ENCODE measurements at regions not wholly inside any gene's neighbourhood (a gene's known extent, or its start where the extent isn't known, plus 50 kb on each side); places are given as distances from the start of the nearest gene placed in this dataset.

DNA sequence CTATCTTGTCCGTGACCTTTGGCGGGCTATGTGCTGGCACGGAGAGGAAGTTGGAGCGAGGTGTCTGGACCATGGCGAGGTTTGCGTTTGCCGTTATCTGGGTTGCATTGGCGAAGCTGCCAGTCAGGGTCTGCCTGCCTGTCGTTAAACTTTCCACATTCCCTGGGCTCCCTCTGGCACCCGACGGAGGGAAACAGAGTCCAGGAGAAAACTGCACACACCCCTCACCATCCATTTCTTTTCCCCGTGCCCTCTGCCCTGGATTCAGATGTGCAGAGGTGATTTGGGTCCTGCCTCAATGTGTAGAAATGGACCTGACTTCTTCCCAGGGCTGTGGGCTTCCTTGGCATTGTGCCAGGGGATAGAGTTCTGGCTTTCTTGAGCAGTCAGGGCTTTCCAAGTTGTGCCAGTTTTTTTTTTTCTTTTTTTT is 142.4 kb downstream of the URI1 start (continued):
- TF ChIP-seq, protein P1, sequence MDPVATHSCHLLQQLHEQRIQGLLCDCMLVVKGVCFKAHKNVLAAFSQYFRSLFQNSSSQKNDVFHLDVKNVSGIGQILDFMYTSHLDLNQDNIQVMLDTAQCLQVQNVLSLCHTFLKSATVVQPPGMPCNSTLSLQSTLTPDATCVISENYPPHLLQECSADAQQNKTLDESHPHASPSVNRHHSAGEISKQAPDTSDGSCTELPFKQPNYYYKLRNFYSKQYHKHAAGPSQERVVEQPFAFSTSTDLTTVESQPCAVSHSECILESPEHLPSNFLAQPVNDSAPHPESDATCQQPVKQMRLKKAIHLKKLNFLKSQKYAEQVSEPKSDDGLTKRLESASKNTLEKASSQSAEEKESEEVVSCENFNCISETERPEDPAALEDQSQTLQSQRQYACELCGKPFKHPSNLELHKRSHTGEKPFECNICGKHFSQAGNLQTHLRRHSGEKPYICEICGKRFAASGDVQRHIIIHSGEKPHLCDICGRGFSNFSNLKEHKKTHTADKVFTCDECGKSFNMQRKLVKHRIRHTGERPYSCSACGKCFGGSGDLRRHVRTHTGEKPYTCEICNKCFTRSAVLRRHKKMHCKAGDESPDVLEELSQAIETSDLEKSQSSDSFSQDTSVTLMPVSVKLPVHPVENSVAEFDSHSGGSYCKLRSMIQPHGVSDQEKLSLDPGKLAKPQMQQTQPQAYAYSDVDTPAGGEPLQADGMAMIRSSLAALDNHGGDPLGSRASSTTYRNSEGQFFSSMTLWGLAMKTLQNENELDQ (tag by site-specific recombination; IDR thresholded peaks at IDR 0.05; ENCODE audit: low read depth), result no peak
- TF ChIP-seq ZNF792 (tag by site-specific recombination; IDR thresholded peaks at IDR 0.05), result 0 out of 2 replicates have a peak, but pooled peaks have one; percentile 26
- no peak for TF ChIP-seq ZBTB1 (tag by site-specific recombination; IDR thresholded peaks at IDR 0.05)
- TF ChIP-seq ZNF664 (tag by site-specific recombination; IDR thresholded peaks at IDR 0.05), result no peak
- TF ChIP-seq, protein P2, sequence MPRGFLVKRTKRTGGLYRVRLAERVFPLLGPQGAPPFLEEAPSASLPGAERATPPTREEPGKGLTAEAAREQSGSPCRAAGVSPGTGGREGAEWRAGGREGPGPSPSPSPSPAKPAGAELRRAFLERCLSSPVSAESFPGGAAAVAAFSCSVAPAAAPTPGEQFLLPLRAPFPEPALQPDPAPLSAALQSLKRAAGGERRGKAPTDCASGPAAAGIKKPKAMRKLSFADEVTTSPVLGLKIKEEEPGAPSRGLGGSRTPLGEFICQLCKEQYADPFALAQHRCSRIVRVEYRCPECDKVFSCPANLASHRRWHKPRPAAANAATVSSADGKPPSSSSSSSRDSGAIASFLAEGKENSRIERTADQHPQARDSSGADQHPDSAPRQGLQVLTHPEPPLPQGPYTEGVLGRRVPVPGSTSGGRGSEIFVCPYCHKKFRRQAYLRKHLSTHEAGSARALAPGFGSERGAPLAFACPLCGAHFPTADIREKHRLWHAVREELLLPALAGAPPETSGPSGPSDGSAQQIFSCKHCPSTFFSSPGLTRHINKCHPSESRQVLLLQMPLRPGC (tag by site-specific recombination; IDR thresholded peaks at IDR 0.05), result no peak
- 0 out of 2 replicates have a peak, but pooled peaks have one; percentile 36 for TF ChIP-seq ZNF677 (tag by site-specific recombination; IDR thresholded peaks at IDR 0.05)
- TF ChIP-seq SCRT1 (tag by site-specific recombination; IDR thresholded peaks at IDR 0.05; ENCODE audit: borderline replicate concordance), result no peak
- TF ChIP-seq, protein P3, sequence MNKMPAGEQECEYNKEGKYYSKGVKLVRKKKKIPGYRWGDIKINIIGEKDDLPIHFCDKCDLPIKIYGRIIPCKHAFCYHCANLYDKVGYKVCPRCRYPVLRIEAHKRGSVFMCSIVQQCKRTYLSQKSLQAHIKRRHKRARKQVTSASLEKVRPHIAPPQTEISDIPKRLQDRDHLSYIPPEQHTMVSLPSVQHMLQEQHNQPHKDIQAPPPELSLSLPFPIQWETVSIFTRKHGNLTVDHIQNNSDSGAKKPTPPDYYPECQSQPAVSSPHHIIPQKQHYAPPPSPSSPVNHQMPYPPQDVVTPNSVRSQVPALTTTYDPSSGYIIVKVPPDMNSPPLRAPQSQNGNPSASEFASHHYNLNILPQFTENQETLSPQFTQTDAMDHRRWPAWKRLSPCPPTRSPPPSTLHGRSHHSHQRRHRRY (tag by site-specific recombination; IDR thresholded peaks at IDR 0.05), result no peak
- TF ChIP-seq ZNF211 (tag by site-specific recombination; IDR thresholded peaks at IDR 0.05; ENCODE audit: low read depth), result no peak
- TF ChIP-seq, protein P4, sequence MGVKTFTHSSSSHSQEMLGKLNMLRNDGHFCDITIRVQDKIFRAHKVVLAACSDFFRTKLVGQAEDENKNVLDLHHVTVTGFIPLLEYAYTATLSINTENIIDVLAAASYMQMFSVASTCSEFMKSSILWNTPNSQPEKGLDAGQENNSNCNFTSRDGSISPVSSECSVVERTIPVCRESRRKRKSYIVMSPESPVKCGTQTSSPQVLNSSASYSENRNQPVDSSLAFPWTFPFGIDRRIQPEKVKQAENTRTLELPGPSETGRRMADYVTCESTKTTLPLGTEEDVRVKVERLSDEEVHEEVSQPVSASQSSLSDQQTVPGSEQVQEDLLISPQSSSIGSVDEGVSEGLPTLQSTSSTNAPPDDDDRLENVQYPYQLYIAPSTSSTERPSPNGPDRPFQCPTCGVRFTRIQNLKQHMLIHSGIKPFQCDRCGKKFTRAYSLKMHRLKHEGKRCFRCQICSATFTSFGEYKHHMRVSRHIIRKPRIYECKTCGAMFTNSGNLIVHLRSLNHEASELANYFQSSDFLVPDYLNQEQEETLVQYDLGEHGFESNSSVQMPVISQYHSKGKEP (tag by site-specific recombination; IDR thresholded peaks at IDR 0.05), result no peak
- no peak for TF ChIP-seq SP3 (tag by site-specific recombination; IDR thresholded peaks at IDR 0.05)
- TF ChIP-seq, protein P5, sequence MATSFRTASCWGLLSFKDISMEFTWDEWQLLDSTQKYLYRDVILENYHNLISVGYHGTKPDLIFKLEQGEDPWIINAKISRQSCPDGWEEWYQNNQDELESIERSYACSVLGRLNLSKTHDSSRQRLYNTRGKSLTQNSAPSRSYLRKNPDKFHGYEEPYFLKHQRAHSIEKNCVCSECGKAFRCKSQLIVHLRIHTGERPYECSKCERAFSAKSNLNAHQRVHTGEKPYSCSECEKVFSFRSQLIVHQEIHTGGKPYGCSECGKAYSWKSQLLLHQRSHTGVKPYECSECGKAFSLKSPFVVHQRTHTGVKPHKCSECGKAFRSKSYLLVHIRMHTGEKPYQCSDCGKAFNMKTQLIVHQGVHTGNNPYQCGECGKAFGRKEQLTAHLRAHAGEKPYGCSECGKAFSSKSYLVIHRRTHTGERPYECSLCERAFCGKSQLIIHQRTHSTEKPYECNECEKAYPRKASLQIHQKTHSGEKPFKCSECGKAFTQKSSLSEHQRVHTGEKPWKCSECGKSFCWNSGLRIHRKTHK (tag by site-specific recombination; IDR thresholded peaks at IDR 0.05), result no peak
- TF ChIP-seq SP2 (tag by site-specific recombination; IDR thresholded peaks at IDR 0.05), result no peak
- TF ChIP-seq, protein P6, sequence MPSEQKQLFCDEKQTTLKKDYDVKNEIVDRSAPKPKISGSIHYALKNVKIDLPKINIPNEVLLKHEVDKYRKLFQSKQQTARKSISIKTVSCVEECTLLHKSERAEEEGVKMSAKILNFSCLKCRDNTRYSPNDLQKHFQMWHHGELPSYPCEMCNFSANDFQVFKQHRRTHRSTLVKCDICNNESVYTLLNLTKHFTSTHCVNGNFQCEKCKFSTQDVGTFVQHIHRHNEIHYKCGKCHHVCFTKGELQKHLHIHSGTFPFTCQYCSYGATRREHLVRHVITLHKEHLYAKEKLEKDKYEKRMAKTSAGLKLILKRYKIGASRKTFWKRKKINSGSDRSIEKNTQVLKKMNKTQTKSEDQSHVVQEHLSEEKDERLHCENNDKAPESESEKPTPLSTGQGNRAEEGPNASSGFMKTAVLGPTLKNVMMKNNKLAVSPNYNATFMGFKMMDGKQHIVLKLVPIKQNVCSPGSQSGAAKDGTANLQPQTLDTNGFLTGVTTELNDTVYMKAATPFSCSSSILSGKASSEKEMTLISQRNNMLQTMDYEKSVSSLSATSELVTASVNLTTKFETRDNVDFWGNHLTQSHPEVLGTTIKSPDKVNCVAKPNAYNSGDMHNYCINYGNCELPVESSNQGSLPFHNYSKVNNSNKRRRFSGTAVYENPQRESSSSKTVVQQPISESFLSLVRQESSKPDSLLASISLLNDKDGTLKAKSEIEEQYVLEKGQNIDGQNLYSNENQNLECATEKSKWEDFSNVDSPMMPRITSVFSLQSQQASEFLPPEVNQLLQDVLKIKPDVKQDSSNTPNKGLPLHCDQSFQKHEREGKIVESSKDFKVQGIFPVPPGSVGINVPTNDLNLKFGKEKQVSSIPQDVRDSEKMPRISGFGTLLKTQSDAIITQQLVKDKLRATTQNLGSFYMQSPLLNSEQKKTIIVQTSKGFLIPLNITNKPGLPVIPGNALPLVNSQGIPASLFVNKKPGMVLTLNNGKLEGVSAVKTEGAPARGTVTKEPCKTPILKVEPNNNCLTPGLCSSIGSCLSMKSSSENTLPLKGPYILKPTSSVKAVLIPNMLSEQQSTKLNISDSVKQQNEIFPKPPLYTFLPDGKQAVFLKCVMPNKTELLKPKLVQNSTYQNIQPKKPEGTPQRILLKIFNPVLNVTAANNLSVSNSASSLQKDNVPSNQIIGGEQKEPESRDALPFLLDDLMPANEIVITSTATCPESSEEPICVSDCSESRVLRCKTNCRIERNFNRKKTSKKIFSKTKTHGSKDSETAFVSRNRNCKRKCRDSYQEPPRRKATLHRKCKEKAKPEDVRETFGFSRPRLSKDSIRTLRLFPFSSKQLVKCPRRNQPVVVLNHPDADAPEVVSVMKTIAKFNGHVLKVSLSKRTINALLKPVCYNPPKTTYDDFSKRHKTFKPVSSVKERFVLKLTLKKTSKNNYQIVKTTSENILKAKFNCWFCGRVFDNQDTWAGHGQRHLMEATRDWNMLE (tag by site-specific recombination; conservative IDR thresholded peaks at IDR 0.05; ENCODE audit: low read depth), result no peak
- no peak for TF ChIP-seq PRDM1 (tag by site-specific recombination; IDR thresholded peaks at IDR 0.05)
- TF ChIP-seq ZFP3 (tag by site-specific recombination; IDR thresholded peaks at IDR 0.05; ENCODE audit: low read depth), result no peak
- peak; percentile 11; the same call in 1 of the 2 replicates for TF ChIP-seq ZNF660 (tag by site-specific recombination; IDR thresholded peaks at IDR 0.05)
- TF ChIP-seq ZNF629 (tag by site-specific recombination; IDR thresholded peaks at IDR 0.05), result no peak
- no peak for TF ChIP-seq ZBTB7A (tag by site-specific recombination; IDR thresholded peaks at IDR 0.05; ENCODE audit: low read depth)
- TF ChIP-seq ZNF248 (tag by site-specific recombination; IDR thresholded peaks at IDR 0.05), result no peak
- TF ChIP-seq ZNF155 (tag by site-specific recombination; IDR thresholded peaks at IDR 0.05), result no peak
- no peak for TF ChIP-seq ZNF548 (tag by site-specific recombination; IDR thresholded peaks at IDR 0.05)
- peak; percentile 97 for TF ChIP-seq ZNF776 (tag by site-specific recombination; IDR thresholded peaks at IDR 0.05; ENCODE audit: borderline replicate concordance)
- TF ChIP-seq, protein P7, sequence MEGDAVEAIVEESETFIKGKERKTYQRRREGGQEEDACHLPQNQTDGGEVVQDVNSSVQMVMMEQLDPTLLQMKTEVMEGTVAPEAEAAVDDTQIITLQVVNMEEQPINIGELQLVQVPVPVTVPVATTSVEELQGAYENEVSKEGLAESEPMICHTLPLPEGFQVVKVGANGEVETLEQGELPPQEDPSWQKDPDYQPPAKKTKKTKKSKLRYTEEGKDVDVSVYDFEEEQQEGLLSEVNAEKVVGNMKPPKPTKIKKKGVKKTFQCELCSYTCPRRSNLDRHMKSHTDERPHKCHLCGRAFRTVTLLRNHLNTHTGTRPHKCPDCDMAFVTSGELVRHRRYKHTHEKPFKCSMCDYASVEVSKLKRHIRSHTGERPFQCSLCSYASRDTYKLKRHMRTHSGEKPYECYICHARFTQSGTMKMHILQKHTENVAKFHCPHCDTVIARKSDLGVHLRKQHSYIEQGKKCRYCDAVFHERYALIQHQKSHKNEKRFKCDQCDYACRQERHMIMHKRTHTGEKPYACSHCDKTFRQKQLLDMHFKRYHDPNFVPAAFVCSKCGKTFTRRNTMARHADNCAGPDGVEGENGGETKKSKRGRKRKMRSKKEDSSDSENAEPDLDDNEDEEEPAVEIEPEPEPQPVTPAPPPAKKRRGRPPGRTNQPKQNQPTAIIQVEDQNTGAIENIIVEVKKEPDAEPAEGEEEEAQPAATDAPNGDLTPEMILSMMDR (tag by site-specific recombination; IDR thresholded peaks at IDR 0.05), result no peak
- TF ChIP-seq ZNF223 (tag by site-specific recombination; IDR thresholded peaks at IDR 0.05), result no peak
- no peak for TF ChIP-seq ZNF658 (tag by site-specific recombination; IDR thresholded peaks at IDR 0.05)
